MM.1S (cell line): ENCODE measurements at regions not wholly inside any gene's neighbourhood (a gene's known extent, or its start where the extent isn't known, plus 50 kb on each side); places are given as distances from the start of the nearest gene placed in this dataset.

ENCODE experiments used
- DNase-seq: peaks from one replicate; pipeline ENCODE4 v3.0.0-alpha.2; 2015
- H2AFZ ChIP-seq: fragments of 300-600 bp; sonication (generic); 2 replicates; pipeline ENCODE4 v1.6.0; 2016; ENCODE audit warnings: antibody characterized with exemption, low read length
- H3F3A ChIP-seq: fragments of 300-600 bp; sonication (generic); 2 replicates; pipeline ENCODE4 v1.6.1; 2016; ENCODE audit warnings: mild to moderate bottlenecking, antibody characterized with exemption, low read length, moderate library complexity, mixed read lengths; ENCODE audit not compliant: insufficient read depth
- H3K27ac ChIP-seq: fragments of 300-600 bp; sonication (generic); 2 replicates; pipeline ENCODE4 v1.5.1; 2016; ENCODE audit warnings: mild to moderate bottlenecking, low read length
- H3K27me3 ChIP-seq: fragments of 300-600 bp; sonication (generic); replicated peaks from 2 replicates; pipeline ENCODE4 v1.6.0; 2016; ENCODE audit warnings: low read length; ENCODE audit not compliant: insufficient read depth
- H3K36me3 ChIP-seq: fragments of 300-600 bp; sonication (generic); replicated peaks from 2 replicates; pipeline ENCODE4 v1.6.1; 2016; ENCODE audit warnings: mild to moderate bottlenecking, low read length, mixed read lengths; ENCODE audit not compliant: insufficient read depth
- H3K4me1 ChIP-seq: fragments of 300-600 bp; sonication (generic); 2 replicates; pipeline ENCODE4 v1.6.1; 2016; ENCODE audit warnings: low read length, mixed read lengths
- H3K4me2 ChIP-seq: fragments of 300-600 bp; sonication (generic); 2 replicates; pipeline ENCODE4 v1.6.0; 2016; ENCODE audit warnings: low read depth, low read length
- H3K4me3 ChIP-seq: fragments of 300-600 bp; sonication (generic); 2 replicates; pipeline ENCODE4 v1.5.1; 2016; ENCODE audit warnings: low read length, mixed read lengths
- H3K79me2 ChIP-seq: fragments of 300-600 bp; sonication (generic); 2 replicates; pipeline ENCODE4 v1.6.1; 2016; ENCODE audit warnings: mixed run types, low read length, mixed read lengths
- H3K9ac ChIP-seq: fragments of 300-600 bp; sonication (generic); 2 replicates; pipeline ENCODE4 v1.6.1; 2016; ENCODE audit warnings: low read length, mixed read lengths
- H3K9me2 ChIP-seq: fragments of 300-600 bp; sonication (generic); replicated peaks from 2 replicates; pipeline ENCODE4 v1.6.1; 2016; ENCODE audit warnings: mild to moderate bottlenecking, low read length, mixed read lengths; ENCODE audit not compliant: insufficient read depth
- H3K9me3 ChIP-seq: fragments of 300-600 bp; sonication (generic); replicated peaks from 2 replicates; pipeline ENCODE4 v1.6.1; 2016; ENCODE audit warnings: mild to moderate bottlenecking, low read length, mixed read lengths; ENCODE audit not compliant: insufficient read depth
- H4K20me1 ChIP-seq: fragments of 300-600 bp; sonication (generic); 2 replicates; pipeline ENCODE4 v1.6.1; 2016; ENCODE audit warnings: mild to moderate bottlenecking, low read length, moderate library complexity, mixed read lengths; ENCODE audit not compliant: insufficient read depth
- EZH2 ChIP-seq: fragments of 300-600 bp; sonication (generic); optimal IDR thresholded peaks from 2 replicates; pipeline ENCODE3; 2017; ENCODE audit warnings: low read depth, mild to moderate bottlenecking, antibody characterized with exemption, low read length, mixed read lengths
- EZH2phosphoT487 ChIP-seq: fragments of 300-600 bp; sonication (generic); IDR thresholded peaks from 2 replicates; pipeline ENCODE4 v1.6.1; 2018; ENCODE audit warnings: antibody characterized with exemption, low read length
- TF ChIP-seq, protein P1 (sequence below): fragments of 300-600 bp; sonication (generic); IDR thresholded peaks from 2 replicates; pipeline ENCODE4 v1.5.1; 2016; ENCODE audit warnings: antibody characterized with exemption, low read length, mixed read lengths

DNA sequence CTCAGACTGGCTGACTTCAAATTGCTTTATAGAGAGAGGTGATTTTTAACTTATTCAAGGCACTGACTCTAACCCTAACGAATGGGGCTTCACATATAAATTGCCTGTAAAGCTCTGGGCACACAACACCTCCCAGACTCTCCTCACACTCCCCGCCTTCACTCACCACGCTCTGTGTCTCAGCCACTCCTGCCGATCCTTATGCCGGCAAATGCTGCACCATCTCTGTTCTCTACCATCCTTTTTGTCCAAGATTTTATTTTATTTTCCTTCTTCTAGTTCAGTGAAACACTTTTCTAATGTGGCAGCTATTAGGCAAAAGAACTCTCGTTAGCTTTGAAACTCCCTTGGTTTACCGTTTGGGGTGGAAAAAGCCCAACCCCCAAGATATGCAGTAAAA, 446.1 kb upstream of the TMEM132C start:
- H3K4me2 ChIP-seq: no peak overlapping the region

DNA sequence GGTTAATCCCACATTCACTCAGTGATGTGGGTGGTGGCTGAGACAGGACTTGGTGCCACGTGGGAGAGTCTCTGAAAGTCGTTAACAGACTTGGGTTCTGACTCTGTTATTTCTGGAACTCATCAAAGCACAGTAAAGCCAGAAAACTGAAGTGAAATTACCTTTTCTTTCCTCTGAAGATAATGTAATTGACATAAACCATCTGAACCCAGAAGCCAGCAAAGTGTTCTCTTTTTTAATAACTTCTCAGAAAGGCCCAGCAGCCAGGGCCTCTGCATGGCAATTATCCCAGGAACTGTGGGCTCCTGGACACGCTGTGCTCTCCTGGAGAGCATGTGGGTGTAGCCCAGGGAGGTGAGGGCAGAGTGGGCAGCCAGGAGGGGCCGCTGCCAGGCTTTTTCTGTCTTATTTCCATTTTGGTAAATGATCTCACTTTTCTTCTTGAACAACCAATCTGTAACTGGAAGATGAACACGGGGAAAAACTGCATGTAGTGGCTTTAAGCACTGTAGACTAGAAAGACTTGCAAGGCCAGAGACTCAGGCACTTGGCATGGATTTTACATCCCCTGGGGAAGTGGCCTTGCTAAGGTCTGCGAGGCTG, 444.1 kb upstream of the TMEM132C start:
- no peak overlapping the region for H3K4me2 ChIP-seq
- no peak for DNase-seq
- no peak overlapping the region for H3K9ac ChIP-seq
- H3K27ac ChIP-seq: no peak overlapping the region
- no peaks in the 10 kb centered on the region for H3K9me2 ChIP-seq
- H3K36me3 ChIP-seq: no peaks in the 10 kb centered on the region
- H3K27me3 ChIP-seq: no peaks in the 10 kb centered on the region
- no peaks in the 10 kb centered on the region for H4K20me1 ChIP-seq
- H2AFZ ChIP-seq: no peak overlapping the region
- no peaks in the 10 kb centered on the region for H3K4me1 ChIP-seq
- no peaks in the 10 kb centered on the region for H3K9me3 ChIP-seq
- TF ChIP-seq EZH2 (no peak), EZH2phosphoT487 (no peak)
- TF ChIP-seq, protein P1, sequence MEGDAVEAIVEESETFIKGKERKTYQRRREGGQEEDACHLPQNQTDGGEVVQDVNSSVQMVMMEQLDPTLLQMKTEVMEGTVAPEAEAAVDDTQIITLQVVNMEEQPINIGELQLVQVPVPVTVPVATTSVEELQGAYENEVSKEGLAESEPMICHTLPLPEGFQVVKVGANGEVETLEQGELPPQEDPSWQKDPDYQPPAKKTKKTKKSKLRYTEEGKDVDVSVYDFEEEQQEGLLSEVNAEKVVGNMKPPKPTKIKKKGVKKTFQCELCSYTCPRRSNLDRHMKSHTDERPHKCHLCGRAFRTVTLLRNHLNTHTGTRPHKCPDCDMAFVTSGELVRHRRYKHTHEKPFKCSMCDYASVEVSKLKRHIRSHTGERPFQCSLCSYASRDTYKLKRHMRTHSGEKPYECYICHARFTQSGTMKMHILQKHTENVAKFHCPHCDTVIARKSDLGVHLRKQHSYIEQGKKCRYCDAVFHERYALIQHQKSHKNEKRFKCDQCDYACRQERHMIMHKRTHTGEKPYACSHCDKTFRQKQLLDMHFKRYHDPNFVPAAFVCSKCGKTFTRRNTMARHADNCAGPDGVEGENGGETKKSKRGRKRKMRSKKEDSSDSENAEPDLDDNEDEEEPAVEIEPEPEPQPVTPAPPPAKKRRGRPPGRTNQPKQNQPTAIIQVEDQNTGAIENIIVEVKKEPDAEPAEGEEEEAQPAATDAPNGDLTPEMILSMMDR: no peak
- H3K79me2 ChIP-seq: no peaks in the 10 kb centered on the region
- no peak overlapping the region for H3K4me3 ChIP-seq
- no peaks in the 10 kb centered on the region for H3F3A ChIP-seq

More for the DNA sequence above, 446.1 kb upstream of the TMEM132C start:
- H3K9me3 ChIP-seq: no peaks in the 10 kb centered on the region
- no peaks in the 10 kb centered on the region for H3F3A ChIP-seq
- H3K9me2 ChIP-seq: no peaks in the 10 kb centered on the region
- TF ChIP-seq, protein P1: no peak
- TF ChIP-seq EZH2phosphoT487 (no peak), EZH2 (no peak)
- H3K27ac ChIP-seq: no peak overlapping the region
- no peak for DNase-seq
- no peak overlapping the region for H2AFZ ChIP-seq
- no peaks in the 10 kb centered on the region for H4K20me1 ChIP-seq
- H3K27me3 ChIP-seq: no peaks in the 10 kb centered on the region
- no peaks in the 10 kb centered on the region for H3K79me2 ChIP-seq
- H3K9ac ChIP-seq: no peak overlapping the region
- H3K4me1 ChIP-seq: no peaks in the 10 kb centered on the region
- H3K36me3 ChIP-seq: no peaks in the 10 kb centered on the region
- H3K4me3 ChIP-seq: no peak overlapping the region

DNA sequence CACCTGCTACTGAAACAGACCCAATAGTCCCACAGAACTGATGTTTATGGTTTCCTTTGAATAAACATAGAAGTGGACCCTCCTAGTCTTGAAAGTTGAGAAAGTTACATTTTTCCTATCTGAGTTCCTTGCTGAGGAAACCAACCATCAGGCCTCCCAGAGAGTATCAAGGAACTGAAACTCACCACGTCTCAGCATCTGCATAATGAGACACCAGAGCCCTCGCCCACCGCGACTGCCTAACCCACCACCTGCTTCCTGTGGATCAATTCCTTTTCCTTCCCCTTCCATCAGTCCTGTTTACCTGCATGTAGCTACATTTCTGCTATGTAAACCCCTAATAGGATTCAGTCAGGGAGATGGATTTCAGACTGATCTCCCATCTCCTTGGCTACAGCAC, 443.2 kb upstream of the TMEM132C start:
- no peaks in the 10 kb centered on the region for H3K9me3 ChIP-seq
- no peak overlapping the region for H3K4me2 ChIP-seq
- H3K27ac ChIP-seq: no peak overlapping the region
- TF ChIP-seq EZH2phosphoT487 (no peak), EZH2 (no peak)
- TF ChIP-seq, protein P1: no peak
- no peaks in the 10 kb centered on the region for H4K20me1 ChIP-seq
- no peaks in the 10 kb centered on the region for H3F3A ChIP-seq
- no peak overlapping the region for H3K4me3 ChIP-seq
- H3K36me3 ChIP-seq: no peaks in the 10 kb centered on the region
- no peaks in the 10 kb centered on the region for H3K27me3 ChIP-seq
- H3K79me2 ChIP-seq: no peaks in the 10 kb centered on the region
- no peak overlapping the region for H3K9ac ChIP-seq
- no peaks in the 10 kb centered on the region for H3K9me2 ChIP-seq
- no peak overlapping the region for H2AFZ ChIP-seq
- no peaks in the 10 kb centered on the region for H3K4me1 ChIP-seq
- DNase-seq: no peak
